ENCODE measurements at regions not wholly inside any gene's neighbourhood (a gene's known extent, or its start where the extent isn't known, plus 50 kb on each side); places are given as distances from the start of the nearest gene placed in this dataset.

- TF ChIP-seq HNF4A (conservative IDR thresholded peaks at IDR 0.05) (no peak), MAX (IDR thresholded peaks at IDR 0.05) (no peak), JUND (IDR thresholded peaks at IDR 0.05) (no peak), RXRA (IDR thresholded peaks at IDR 0.05) (no peak), FOXA2 (IDR thresholded peaks at IDR 0.05) (no peak), RAD21 (IDR thresholded peaks at IDR 0.05) (no peak), YY1 (IDR thresholded peaks at IDR 0.05) (no peak), NR2F2 (IDR thresholded peaks at IDR 0.05) (no peak), EGR1 (IDR thresholded peaks at IDR 0.05; ENCODE audit: low read depth in 2 of 2) (no peak), TAF1 (conservative IDR thresholded peaks at IDR 0.05) (no peak), FOXA1 (IDR thresholded peaks at IDR 0.05) (no peak), GABPA (IDR thresholded peaks at IDR 0.05 in 1 of 2, conservative IDR thresholded peaks at IDR 0.05 in 1 of 2) (no peak), HNF4G (IDR thresholded peaks at IDR 0.05) (no peak), SP1 (IDR thresholded peaks at IDR 0.05) (no peak)
- TF ChIP-seq, protein P1, sequence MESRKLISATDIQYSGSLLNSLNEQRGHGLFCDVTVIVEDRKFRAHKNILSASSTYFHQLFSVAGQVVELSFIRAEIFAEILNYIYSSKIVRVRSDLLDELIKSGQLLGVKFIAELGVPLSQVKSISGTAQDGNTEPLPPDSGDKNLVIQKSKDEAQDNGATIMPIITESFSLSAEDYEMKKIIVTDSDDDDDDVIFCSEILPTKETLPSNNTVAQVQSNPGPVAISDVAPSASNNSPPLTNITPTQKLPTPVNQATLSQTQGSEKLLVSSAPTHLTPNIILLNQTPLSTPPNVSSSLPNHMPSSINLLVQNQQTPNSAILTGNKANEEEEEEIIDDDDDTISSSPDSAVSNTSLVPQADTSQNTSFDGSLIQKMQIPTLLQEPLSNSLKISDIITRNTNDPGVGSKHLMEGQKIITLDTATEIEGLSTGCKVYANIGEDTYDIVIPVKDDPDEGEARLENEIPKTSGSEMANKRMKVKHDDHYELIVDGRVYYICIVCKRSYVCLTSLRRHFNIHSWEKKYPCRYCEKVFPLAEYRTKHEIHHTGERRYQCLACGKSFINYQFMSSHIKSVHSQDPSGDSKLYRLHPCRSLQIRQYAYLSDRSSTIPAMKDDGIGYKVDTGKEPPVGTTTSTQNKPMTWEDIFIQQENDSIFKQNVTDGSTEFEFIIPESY (IDR thresholded peaks at IDR 0.05): no peak
- TF ChIP-seq, protein P2, sequence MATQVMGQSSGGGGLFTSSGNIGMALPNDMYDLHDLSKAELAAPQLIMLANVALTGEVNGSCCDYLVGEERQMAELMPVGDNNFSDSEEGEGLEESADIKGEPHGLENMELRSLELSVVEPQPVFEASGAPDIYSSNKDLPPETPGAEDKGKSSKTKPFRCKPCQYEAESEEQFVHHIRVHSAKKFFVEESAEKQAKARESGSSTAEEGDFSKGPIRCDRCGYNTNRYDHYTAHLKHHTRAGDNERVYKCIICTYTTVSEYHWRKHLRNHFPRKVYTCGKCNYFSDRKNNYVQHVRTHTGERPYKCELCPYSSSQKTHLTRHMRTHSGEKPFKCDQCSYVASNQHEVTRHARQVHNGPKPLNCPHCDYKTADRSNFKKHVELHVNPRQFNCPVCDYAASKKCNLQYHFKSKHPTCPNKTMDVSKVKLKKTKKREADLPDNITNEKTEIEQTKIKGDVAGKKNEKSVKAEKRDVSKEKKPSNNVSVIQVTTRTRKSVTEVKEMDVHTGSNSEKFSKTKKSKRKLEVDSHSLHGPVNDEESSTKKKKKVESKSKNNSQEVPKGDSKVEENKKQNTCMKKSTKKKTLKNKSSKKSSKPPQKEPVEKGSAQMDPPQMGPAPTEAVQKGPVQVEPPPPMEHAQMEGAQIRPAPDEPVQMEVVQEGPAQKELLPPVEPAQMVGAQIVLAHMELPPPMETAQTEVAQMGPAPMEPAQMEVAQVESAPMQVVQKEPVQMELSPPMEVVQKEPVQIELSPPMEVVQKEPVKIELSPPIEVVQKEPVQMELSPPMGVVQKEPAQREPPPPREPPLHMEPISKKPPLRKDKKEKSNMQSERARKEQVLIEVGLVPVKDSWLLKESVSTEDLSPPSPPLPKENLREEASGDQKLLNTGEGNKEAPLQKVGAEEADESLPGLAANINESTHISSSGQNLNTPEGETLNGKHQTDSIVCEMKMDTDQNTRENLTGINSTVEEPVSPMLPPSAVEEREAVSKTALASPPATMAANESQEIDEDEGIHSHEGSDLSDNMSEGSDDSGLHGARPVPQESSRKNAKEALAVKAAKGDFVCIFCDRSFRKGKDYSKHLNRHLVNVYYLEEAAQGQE (IDR thresholded peaks at IDR 0.05): no peak
- TF ChIP-seq, protein P3, sequence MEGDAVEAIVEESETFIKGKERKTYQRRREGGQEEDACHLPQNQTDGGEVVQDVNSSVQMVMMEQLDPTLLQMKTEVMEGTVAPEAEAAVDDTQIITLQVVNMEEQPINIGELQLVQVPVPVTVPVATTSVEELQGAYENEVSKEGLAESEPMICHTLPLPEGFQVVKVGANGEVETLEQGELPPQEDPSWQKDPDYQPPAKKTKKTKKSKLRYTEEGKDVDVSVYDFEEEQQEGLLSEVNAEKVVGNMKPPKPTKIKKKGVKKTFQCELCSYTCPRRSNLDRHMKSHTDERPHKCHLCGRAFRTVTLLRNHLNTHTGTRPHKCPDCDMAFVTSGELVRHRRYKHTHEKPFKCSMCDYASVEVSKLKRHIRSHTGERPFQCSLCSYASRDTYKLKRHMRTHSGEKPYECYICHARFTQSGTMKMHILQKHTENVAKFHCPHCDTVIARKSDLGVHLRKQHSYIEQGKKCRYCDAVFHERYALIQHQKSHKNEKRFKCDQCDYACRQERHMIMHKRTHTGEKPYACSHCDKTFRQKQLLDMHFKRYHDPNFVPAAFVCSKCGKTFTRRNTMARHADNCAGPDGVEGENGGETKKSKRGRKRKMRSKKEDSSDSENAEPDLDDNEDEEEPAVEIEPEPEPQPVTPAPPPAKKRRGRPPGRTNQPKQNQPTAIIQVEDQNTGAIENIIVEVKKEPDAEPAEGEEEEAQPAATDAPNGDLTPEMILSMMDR (IDR thresholded peaks at IDR 0.05; ENCODE audit: low read depth, low read length, missing input control): no peak
- TF ChIP-seq, protein P4, sequence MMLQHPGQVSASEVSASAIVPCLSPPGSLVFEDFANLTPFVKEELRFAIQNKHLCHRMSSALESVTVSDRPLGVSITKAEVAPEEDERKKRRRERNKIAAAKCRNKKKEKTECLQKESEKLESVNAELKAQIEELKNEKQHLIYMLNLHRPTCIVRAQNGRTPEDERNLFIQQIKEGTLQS (IDR thresholded peaks at IDR 0.05): no peak
- no peaks in the 10 kb centered on the region for H3K4me1 ChIP-seq (ENCODE audit: control insufficient read depth in 4 of 4, insufficient read depth in 4 of 4, low read length in 3 of 4)
- H3K27ac ChIP-seq (ENCODE audit: low read depth in 1 of 2, low read length in 2 of 2): no peak overlapping the region
- H3K9me3 ChIP-seq (ENCODE audit: control insufficient read depth in 4 of 4, low read length in 3 of 4): peaks cover 0 to 3% (median 0%) of the 10 kb centered on the region in 4 donors
- no peak for DNase-seq (ENCODE audit: low spot score)
- H3K9ac ChIP-seq (ENCODE audit: low read depth in 1 of 2, low read length in 2 of 2): no peak overlapping the region
- H3K4me3 ChIP-seq (ENCODE audit: low read depth in 1 of 3, low read length in 3 of 3): no peak overlapping the region
- 84% methylated on average over 1 of the region's 1 CpG for WGBS
- H3K36me3 ChIP-seq (ENCODE audit: control insufficient read depth in 4 of 4, insufficient read depth in 3 of 4, low read depth in 1 of 4, low read length in 3 of 4): no peaks in the 10 kb centered on the region
- H3K27me3 ChIP-seq (ENCODE audit: control insufficient read depth in 4 of 4, insufficient read depth in 4 of 4, low read length in 3 of 4): no peaks in the 10 kb centered on the region
These were observed 1129.6 kb downstream of the PDHA2 start for GRCh38 chr4:96969455-96969854.

Measured in liver (tissue), 8 donors.